Type B pancreatic cell (in vitro differentiated cells): ENCODE measurements at regions not wholly inside any gene's neighbourhood (a gene's known extent, or its start where the extent isn't known, plus 50 kb on each side); places are given as distances from the start of the nearest gene placed in this dataset.

Experiments
- DNase-seq: peaks from one replicate; pipeline ENCODE4 v3.0.0; 2021; ENCODE audit warnings: mixed read lengths; ENCODE audit not compliant: unreplicated experiment; ENCODE audit errors: extremely low spot score
- H3K27ac Mint-ChIP-seq: 2 replicates; pipeline ENCODE4 v1.8.0; 2021; ENCODE audit warnings: mild to moderate bottlenecking, mixed read lengths
- H3K27me3 Mint-ChIP-seq: 2 replicates; pipeline ENCODE4 v1.8.0; 2021; ENCODE audit warnings: mixed read lengths
- H3K36me3 Mint-ChIP-seq: 2 replicates; pipeline ENCODE4 v1.8.0; 2021; ENCODE audit warnings: mixed read lengths
- H3K4me1 Mint-ChIP-seq: one replicate; pipeline ENCODE4 v1.8.0; 2021; ENCODE audit warnings: mixed read lengths; ENCODE audit not compliant: unreplicated experiment
- H3K4me3 Mint-ChIP-seq: 2 replicates; pipeline ENCODE4 v1.8.0; 2021; ENCODE audit warnings: mild to moderate bottlenecking, mixed read lengths
- H3K9me3 Mint-ChIP-seq: 2 replicates; pipeline ENCODE4 v1.8.0; 2021; ENCODE audit warnings: mixed read lengths
- TF ChIP-seq, protein P1 (sequence below): fragments of 200-600 bp; sonication (generic); conservative IDR thresholded peaks from 2 replicates; pipeline ENCODE4 v1.5.0; 2021; ENCODE audit warnings: antibody characterized with exemption, mild to moderate bottlenecking

DNA sequence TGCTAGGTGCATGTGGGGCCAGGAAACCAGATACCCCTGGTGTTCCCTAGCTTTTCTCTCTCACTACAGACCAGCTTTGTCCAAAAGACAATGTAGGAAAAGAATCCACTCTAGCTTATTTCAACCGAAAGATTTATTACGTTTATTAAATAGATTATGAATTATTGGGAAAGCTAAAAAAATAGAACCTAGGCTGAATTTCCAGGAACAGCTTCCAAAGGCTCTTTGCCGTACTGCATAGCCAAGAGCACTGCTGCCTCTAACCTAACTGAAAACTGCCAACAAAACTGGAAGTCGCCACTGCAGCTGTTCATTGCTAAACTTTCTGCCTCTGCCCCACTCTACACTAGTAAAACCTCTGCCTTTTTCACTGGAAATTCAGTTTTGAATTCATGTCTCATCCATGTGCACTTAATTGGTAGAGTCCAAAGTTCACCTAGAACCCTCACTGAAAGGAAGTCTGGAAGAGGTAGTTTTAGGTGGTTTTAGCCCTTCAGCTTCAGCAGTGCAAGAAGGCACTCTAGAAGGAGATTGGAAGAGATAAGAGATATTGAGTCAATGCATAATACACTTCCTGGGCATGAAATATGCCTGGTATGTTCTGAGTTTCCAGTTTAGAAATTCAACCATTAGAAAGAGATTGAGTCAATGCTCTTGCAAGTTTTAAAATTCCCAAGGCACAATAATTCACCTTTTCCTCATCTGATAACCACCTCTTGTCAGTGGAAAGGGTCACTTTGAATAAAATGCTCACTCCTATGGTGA lies 927.9 kb downstream of the MAT2B start:
- H3K9me3 Mint-ChIP-seq = no peaks in the 10 kb centered on the region
- H3K4me1 Mint-ChIP-seq = no peaks in the 10 kb centered on the region
- H3K27ac Mint-ChIP-seq = no peak overlapping the region
- DNase-seq = no peak
- no peaks in the 10 kb centered on the region for H3K36me3 Mint-ChIP-seq
- no peak overlapping the region for H3K4me3 Mint-ChIP-seq
- TF ChIP-seq, protein P1, sequence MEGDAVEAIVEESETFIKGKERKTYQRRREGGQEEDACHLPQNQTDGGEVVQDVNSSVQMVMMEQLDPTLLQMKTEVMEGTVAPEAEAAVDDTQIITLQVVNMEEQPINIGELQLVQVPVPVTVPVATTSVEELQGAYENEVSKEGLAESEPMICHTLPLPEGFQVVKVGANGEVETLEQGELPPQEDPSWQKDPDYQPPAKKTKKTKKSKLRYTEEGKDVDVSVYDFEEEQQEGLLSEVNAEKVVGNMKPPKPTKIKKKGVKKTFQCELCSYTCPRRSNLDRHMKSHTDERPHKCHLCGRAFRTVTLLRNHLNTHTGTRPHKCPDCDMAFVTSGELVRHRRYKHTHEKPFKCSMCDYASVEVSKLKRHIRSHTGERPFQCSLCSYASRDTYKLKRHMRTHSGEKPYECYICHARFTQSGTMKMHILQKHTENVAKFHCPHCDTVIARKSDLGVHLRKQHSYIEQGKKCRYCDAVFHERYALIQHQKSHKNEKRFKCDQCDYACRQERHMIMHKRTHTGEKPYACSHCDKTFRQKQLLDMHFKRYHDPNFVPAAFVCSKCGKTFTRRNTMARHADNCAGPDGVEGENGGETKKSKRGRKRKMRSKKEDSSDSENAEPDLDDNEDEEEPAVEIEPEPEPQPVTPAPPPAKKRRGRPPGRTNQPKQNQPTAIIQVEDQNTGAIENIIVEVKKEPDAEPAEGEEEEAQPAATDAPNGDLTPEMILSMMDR = no peak
- H3K27me3 Mint-ChIP-seq = no peaks in the 10 kb centered on the region

- Mint-ChIP-seq H3K27ac (no peak overlapping the region), H3K9me3 (no peaks in the 10 kb centered on the region), H3K27me3 (no peaks in the 10 kb centered on the region), H3K4me1 (no peaks in the 10 kb centered on the region), H3K36me3 (no peaks in the 10 kb centered on the region), H3K4me3 (no peak overlapping the region)
- TF ChIP-seq, protein P1 = no peak
- DNase-seq = no peak
Measured at GRCh38 chr5:164435576-164435975, 930.2 kb downstream of the MAT2B start.

- no peaks in the 10 kb centered on the region for H3K27me3 Mint-ChIP-seq
Measured at GRCh38 chr5:164439799-164440198, 934.4 kb downstream of the MAT2B start.

GRCh38 chr5:164449460-164449859 lies 944.0 kb downstream of the MAT2B start:
- TF ChIP-seq, protein P1 = no peak
- Mint-ChIP-seq H3K4me1 (no peaks in the 10 kb centered on the region), H3K9me3 (no peaks in the 10 kb centered on the region), H3K27me3 (no peaks in the 10 kb centered on the region), H3K4me3 (no peak overlapping the region), H3K36me3 (no peaks in the 10 kb centered on the region), H3K27ac (no peak overlapping the region)
- no peak for DNase-seq

More at GRCh38 chr5:164439799-164440198, 934.4 kb downstream of the MAT2B start:
- Mint-ChIP-seq H3K27ac (no peak overlapping the region), H3K9me3 (no peaks in the 10 kb centered on the region), H3K4me3 (no peak overlapping the region), H3K4me1 (no peaks in the 10 kb centered on the region), H3K36me3 (no peaks in the 10 kb centered on the region)
- TF ChIP-seq, protein P1 = no peak
- no peak for DNase-seq

DNA sequence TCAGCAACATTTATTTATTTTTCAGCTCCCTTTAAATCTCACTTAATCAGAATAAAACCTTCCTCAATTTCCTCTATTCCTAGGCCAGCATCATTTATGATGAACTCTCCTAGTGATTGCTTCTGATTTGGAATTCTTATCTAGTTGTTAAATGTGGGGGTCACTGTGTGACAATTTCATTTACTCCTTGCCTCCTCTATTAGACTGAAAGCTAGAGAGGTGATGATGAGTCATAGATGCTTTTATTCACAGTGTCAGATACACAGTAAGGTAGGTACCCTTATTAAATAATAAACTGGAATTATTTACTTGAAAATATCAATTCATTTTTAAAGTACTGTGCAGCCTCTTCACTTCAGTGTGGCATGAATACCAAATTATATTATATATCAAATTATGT lies 960.6 kb downstream of the MAT2B start:
- no peak for DNase-seq
- Mint-ChIP-seq H3K27me3 (no peaks in the 10 kb centered on the region), H3K9me3 (no peaks in the 10 kb centered on the region), H3K36me3 (no peaks in the 10 kb centered on the region), H3K27ac (no peak overlapping the region), H3K4me3 (no peak overlapping the region), H3K4me1 (no peaks in the 10 kb centered on the region)
- TF ChIP-seq, protein P1 = no peak
